ENCODE measurements at regions not wholly inside any gene's neighbourhood (a gene's known extent, or its start where the extent isn't known, plus 50 kb on each side); places are given as distances from the start of the nearest gene placed in this dataset.
"Not testable (repeated sequence)": the region's sequence is repeated elsewhere in the genome, so short reads cannot be mapped to it uniquely, and the experiment has no call there.

- DNase-seq = no peak
These were observed 103.1 kb downstream of the KIF4B start for GRCh38 chr5:155116456-155117251.

GRCh38 chr5:155125551-155126095 is 112.1 kb downstream of the KIF4B start:
- no peak for DNase-seq

GRCh38 chr5:155126573-155126972 is 113.0 kb downstream of the KIF4B start:
- DNase-seq = no peak

GRCh38 chr5:155127552-155127951 is 114.0 kb downstream of the KIF4B start:
- no peak for DNase-seq

GRCh38 chr5:155128786-155129512 is 115.4 kb downstream of the KIF4B start:
- DNase-seq = no peak

GRCh38 chr5:155129513-155129880 is 115.9 kb downstream of the KIF4B start:
- no peak for DNase-seq

GRCh38 chr5:155134130-155134529 is 120.6 kb downstream of the KIF4B start:
- no peak for DNase-seq

GRCh38 chr5:155136216-155136850 is 122.8 kb downstream of the KIF4B start:
- DNase-seq = no peak

- no peak for DNase-seq
These were observed 124.1 kb downstream of the KIF4B start for GRCh38 chr5:155137683-155138082.

GRCh38 chr5:155140646-155141045 is 127.1 kb downstream of the KIF4B start:
- DNase-seq = no peak

- DNase-seq = no peak
These were observed 131.4 kb downstream of the KIF4B start for GRCh38 chr5:155144956-155145355.

GRCh38 chr5:155147222-155147621 is 133.7 kb downstream of the KIF4B start:
- no peak for DNase-seq

GRCh38 chr5:155148694-155149093 is 135.1 kb downstream of the KIF4B start:
- no peak for DNase-seq

- no peak for DNase-seq
These were observed 136.5 kb downstream of the KIF4B start for GRCh38 chr5:155150012-155150411.

- no peak for DNase-seq
These were observed 141.4 kb downstream of the KIF4B start for GRCh38 chr5:155154973-155155372.

- not testable (repeated sequence) for DNase-seq
These were observed 149.5 kb downstream of the KIF4B start for GRCh38 chr5:155163084-155163483.

GRCh38 chr5:155167736-155168135 is 154.2 kb downstream of the KIF4B start:
- DNase-seq = no peak

- no peak for DNase-seq
These were observed 168.0 kb downstream of the KIF4B start for GRCh38 chr5:155181542-155181941.

GRCh38 chr5:155189476-155189875 is 175.9 kb downstream of the KIF4B start:
- no peak for DNase-seq

- DNase-seq = peak; percentile 11
These were observed 176.4 kb downstream of the KIF4B start for GRCh38 chr5:155189981-155190380.

GRCh38 chr5:155193029-155193428 is 179.5 kb downstream of the KIF4B start:
- no peak for DNase-seq

GRCh38 chr5:155193483-155194107 is 180.0 kb downstream of the KIF4B start:
- no peak for DNase-seq

GRCh38 chr5:155200608-155201007 is 187.1 kb downstream of the KIF4B start:
- no peak for DNase-seq

Data from NCI-H1105 treated with DMSO at 0.1 percent for 48 hours (cell line).